Peyer's patch (tissue), 4 donors: ENCODE measurements at regions not wholly inside any gene's neighbourhood (a gene's known extent, or its start where the extent isn't known, plus 50 kb on each side); places are given as distances from the start of the nearest gene placed in this dataset.

Experiments used
- POLR2A ChIP-seq, 2 donors: fragments of 450-650 bp; IDR thresholded peaks; one replicate each; pipeline ENCODE4 v1.5.1; 2017; ENCODE audit warnings: antibody characterized with exemption in 2 of 2, mild to moderate bottlenecking in 2 of 2, moderate library complexity in 2 of 2
- TF ChIP-seq, protein P1 (sequence below), 6 experiments: fragments of 450-650 bp in 4 of 6; fragments of 200-600 bp in 2 of 6; sonication (generic) in 1 of 6; IDR thresholded peaks; one replicate each; pipeline ENCODE4 v1.5.1; 2017 to 2019; ENCODE audit warnings: antibody characterized with exemption in 6 of 6, mild to moderate bottlenecking in 3 of 6, moderate library complexity in 1 of 6

DNA sequence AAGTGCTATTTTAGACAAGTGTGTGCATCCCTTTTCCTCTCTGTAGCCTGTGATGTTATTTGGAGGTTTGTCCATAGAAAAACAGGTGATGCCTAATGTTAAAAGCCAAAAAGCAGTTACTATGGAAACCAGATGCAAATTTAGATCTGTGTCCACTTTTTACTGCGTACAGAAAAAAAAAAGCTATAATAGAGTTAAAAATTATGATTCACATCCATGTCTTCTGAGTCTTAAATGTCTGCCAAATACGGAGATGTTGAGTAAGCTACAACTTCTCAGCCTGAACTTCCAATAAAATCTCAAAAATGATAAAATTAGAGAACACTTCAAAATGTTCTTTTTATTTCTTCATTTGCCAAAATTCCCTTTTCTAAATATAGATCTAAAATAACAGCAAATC lies 74.2 kb upstream of the GAP43 start:
- TF ChIP-seq, protein P1, sequence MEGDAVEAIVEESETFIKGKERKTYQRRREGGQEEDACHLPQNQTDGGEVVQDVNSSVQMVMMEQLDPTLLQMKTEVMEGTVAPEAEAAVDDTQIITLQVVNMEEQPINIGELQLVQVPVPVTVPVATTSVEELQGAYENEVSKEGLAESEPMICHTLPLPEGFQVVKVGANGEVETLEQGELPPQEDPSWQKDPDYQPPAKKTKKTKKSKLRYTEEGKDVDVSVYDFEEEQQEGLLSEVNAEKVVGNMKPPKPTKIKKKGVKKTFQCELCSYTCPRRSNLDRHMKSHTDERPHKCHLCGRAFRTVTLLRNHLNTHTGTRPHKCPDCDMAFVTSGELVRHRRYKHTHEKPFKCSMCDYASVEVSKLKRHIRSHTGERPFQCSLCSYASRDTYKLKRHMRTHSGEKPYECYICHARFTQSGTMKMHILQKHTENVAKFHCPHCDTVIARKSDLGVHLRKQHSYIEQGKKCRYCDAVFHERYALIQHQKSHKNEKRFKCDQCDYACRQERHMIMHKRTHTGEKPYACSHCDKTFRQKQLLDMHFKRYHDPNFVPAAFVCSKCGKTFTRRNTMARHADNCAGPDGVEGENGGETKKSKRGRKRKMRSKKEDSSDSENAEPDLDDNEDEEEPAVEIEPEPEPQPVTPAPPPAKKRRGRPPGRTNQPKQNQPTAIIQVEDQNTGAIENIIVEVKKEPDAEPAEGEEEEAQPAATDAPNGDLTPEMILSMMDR (IDR thresholded peaks at IDR 0.05), result no peak
- no peak for TF ChIP-seq POLR2A (IDR thresholded peaks at IDR 0.05)
